ENCODE measurements at regions not wholly inside any gene's neighbourhood (a gene's known extent, or its start where the extent isn't known, plus 50 kb on each side); places are given as distances from the start of the nearest gene placed in this dataset.

GRCh38 chr7:20561908-20562307 is 53.6 kb upstream of the ABCB5 start:
- no peak for TF ChIP-seq ZNF274 (IDR thresholded peaks at IDR 0.05; ENCODE audit: low read depth, low read length)
- no peak for TF ChIP-seq YY1 (IDR thresholded peaks at IDR 0.05; ENCODE audit: insufficient read depth, insufficient read length)
- no peak for TF ChIP-seq SUZ12 (IDR thresholded peaks at IDR 0.05; ENCODE audit: extremely low read depth, insufficient read depth, insufficient read length)
